ENCODE measurements at regions not wholly inside any gene's neighbourhood (a gene's known extent, or its start where the extent isn't known, plus 50 kb on each side); places are given as distances from the start of the nearest gene placed in this dataset.

DNA sequence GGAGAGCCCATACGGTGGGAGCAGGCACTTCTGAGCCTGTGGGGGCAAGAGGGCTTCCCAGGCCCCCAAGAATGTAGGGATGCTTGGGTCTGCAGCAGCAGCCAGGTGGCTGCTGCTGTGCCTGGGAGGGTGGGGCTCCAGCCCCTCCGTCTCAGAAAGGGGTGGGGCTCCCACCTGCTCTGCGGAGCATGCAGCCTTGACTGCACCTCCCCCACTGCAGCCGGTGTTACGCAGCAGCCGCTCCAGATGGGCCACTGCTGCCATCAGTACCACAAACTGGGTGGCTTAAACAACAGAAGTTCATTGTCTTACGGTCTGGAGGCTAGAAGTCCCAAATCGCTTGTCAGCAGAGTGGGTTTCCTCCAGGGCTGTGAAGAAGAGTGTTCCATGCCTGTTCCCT, 365.5 kb downstream of the TMEM38B start:
- TF ChIP-seq CHD2 (IDR thresholded peaks at IDR 0.05; ENCODE audit: low read length) (no peak), EZH2 (IDR thresholded peaks at IDR 0.05; ENCODE audit: low read depth, low read length, severe bottlenecking) (no peak), BRCA1 (IDR thresholded peaks at IDR 0.05; ENCODE audit: low read depth, low read length) (no peak), TEAD4 (IDR thresholded peaks at IDR 0.05; ENCODE audit: low read depth, low read length) (no peak), GABPA (IDR thresholded peaks at IDR 0.05; ENCODE audit: borderline replicate concordance, insufficient read depth, low read length) (no peak), CEBPB (IDR thresholded peaks at IDR 0.05; ENCODE audit: low read depth, low read length) (no peak), POLR2AphosphoS5 (IDR thresholded peaks at IDR 0.05; ENCODE audit: low read depth, low read length) (no peak), HDAC2 (IDR thresholded peaks at IDR 0.05; ENCODE audit: borderline replicate concordance in 1 of 2, low read depth in 2 of 2, low read length in 2 of 2) (no peak), TAF1 (IDR thresholded peaks at IDR 0.05; ENCODE audit: low read depth, low read length) (no peak), ZNF274 (IDR thresholded peaks at IDR 0.05; ENCODE audit: borderline replicate concordance, extremely low read depth, low read length) (no peak), HDAC6 (IDR thresholded peaks at IDR 0.05; ENCODE audit: low read depth, low read length) (no peak)
- TF ChIP-seq, protein P1, sequence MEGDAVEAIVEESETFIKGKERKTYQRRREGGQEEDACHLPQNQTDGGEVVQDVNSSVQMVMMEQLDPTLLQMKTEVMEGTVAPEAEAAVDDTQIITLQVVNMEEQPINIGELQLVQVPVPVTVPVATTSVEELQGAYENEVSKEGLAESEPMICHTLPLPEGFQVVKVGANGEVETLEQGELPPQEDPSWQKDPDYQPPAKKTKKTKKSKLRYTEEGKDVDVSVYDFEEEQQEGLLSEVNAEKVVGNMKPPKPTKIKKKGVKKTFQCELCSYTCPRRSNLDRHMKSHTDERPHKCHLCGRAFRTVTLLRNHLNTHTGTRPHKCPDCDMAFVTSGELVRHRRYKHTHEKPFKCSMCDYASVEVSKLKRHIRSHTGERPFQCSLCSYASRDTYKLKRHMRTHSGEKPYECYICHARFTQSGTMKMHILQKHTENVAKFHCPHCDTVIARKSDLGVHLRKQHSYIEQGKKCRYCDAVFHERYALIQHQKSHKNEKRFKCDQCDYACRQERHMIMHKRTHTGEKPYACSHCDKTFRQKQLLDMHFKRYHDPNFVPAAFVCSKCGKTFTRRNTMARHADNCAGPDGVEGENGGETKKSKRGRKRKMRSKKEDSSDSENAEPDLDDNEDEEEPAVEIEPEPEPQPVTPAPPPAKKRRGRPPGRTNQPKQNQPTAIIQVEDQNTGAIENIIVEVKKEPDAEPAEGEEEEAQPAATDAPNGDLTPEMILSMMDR (IDR thresholded peaks at IDR 0.05; ENCODE audit: control extremely low read depth in 1 of 3, insufficient read depth in 1 of 3, low read depth in 1 of 3, low read length in 3 of 3) = no peak

All from H1 (cell line).